Mesodermal cell (in vitro differentiated cells): ENCODE measurements at regions not wholly inside any gene's neighbourhood (a gene's known extent, or its start where the extent isn't known, plus 50 kb on each side); places are given as distances from the start of the nearest gene placed in this dataset.

Source experiments
- H3K27ac ChIP-seq: 2 replicates; pipeline ENCODE4 v1.7.0; 2013; ENCODE audit warnings: mild to moderate bottlenecking, low read depth, low read length, moderate library complexity; ENCODE audit not compliant: severe bottlenecking
- H3K36me3 ChIP-seq: 2 replicates; pipeline ENCODE4 v1.7.1; 2013; ENCODE audit warnings: mild to moderate bottlenecking, low read length, moderate library complexity; ENCODE audit not compliant: control insufficient read depth, insufficient read depth
- H3K4me1 ChIP-seq: one replicate; pipeline ENCODE4 v1.7.1; 2013; ENCODE audit warnings: mild to moderate bottlenecking, low read length; ENCODE audit not compliant: insufficient read depth, control insufficient read depth, poor library complexity, severe bottlenecking
- H3K4me3 ChIP-seq: 2 replicates; pipeline ENCODE4 v1.7.0; 2013; ENCODE audit warnings: low read length, control low read depth, mild to moderate bottlenecking; ENCODE audit not compliant: insufficient read depth, poor library complexity, severe bottlenecking; ENCODE audit errors: extremely low read depth
- H3K9me3 ChIP-seq: 2 replicates; pipeline ENCODE4 v1.7.1; 2013; ENCODE audit warnings: mild to moderate bottlenecking, low read length, moderate library complexity; ENCODE audit not compliant: control insufficient read depth
- WGBS, 2 experiments: methylation state at CpG; one replicate each; pipeline ENCODE4 v1.1.5; 2013; ENCODE audit warnings: missing lambda C conversion rate in 2 of 2; ENCODE audit not compliant: insufficient coverage in 2 of 2; 5-methylcytosine and 5-hydroxymethylcytosine counted together

GRCh38 chr10:78707745-78708144 lies 361.0 kb upstream of the ZMIZ1 start:
- no peaks in the 10 kb centered on the region for H3K4me1 ChIP-seq
- no peak overlapping the region for H3K4me3 ChIP-seq
- H3K27ac ChIP-seq, result no peak overlapping the region
- H3K9me3 ChIP-seq, result no peaks in the 10 kb centered on the region
- H3K36me3 ChIP-seq, result no peaks in the 10 kb centered on the region
- WGBS, 2 experiments, result 85 to 100% methylated on average over 3 to 4 of the region's 4 CpGs

- 80 to 100% methylated on average over 2 of the region's 3 CpGs for WGBS, 2 experiments
- Histone ChIP-seq H3K36me3 (no peaks in the 10 kb centered on the region), H3K27ac (no peak overlapping the region), H3K9me3 (no peaks in the 10 kb centered on the region), H3K4me1 (no peaks in the 10 kb centered on the region), H3K4me3 (no peak overlapping the region)
Measured at GRCh38 chr10:78712147-78712546, 356.6 kb upstream of the ZMIZ1 start.

GRCh38 chr10:78713659-78714058 lies 355.1 kb upstream of the ZMIZ1 start:
- H3K9me3 ChIP-seq, result no peaks in the 10 kb centered on the region
- 90 to 95% methylated on average over 2 to 3 of the region's 3 CpGs for WGBS, 2 experiments
- no peaks in the 10 kb centered on the region for H3K36me3 ChIP-seq
- H3K27ac ChIP-seq, result no peak overlapping the region
- no peaks in the 10 kb centered on the region for H3K4me1 ChIP-seq
- no peak overlapping the region for H3K4me3 ChIP-seq

- H3K4me3 ChIP-seq, result no peak overlapping the region
- H3K9me3 ChIP-seq, result no peaks in the 10 kb centered on the region
- H3K4me1 ChIP-seq, result no peaks in the 10 kb centered on the region
- 57% methylated on average over 1 of the region's 2 CpGs; no CpG with 5 or more reads in 1 of the 2 experiments for WGBS, 2 experiments
- no peaks in the 10 kb centered on the region for H3K36me3 ChIP-seq
- H3K27ac ChIP-seq, result no peak overlapping the region
Measured at GRCh38 chr10:78714225-78714624, 354.5 kb upstream of the ZMIZ1 start.

GRCh38 chr10:78715435-78715834 lies 353.3 kb upstream of the ZMIZ1 start:
- Histone ChIP-seq H3K4me3 (no peak overlapping the region), H3K27ac (no peak overlapping the region), H3K36me3 (no peaks in the 10 kb centered on the region), H3K4me1 (no peaks in the 10 kb centered on the region), H3K9me3 (no peaks in the 10 kb centered on the region)
- 67 to 100% methylated on average over 1 of the region's 2 CpGs for WGBS, 2 experiments

- Histone ChIP-seq H3K27ac (no peak overlapping the region), H3K4me1 (no peaks in the 10 kb centered on the region), H3K9me3 (no peaks in the 10 kb centered on the region), H3K36me3 (no peaks in the 10 kb centered on the region), H3K4me3 (no peak overlapping the region)
- WGBS, 2 experiments, result 89 to 95% methylated on average over 4 to 6 of the region's 6 CpGs
Measured at GRCh38 chr10:78716043-78716660, 352.6 kb upstream of the ZMIZ1 start.

GRCh38 chr10:78717200-78717599 lies 351.6 kb upstream of the ZMIZ1 start:
- no peak overlapping the region for H3K27ac ChIP-seq
- no peak overlapping the region for H3K4me3 ChIP-seq
- no peaks in the 10 kb centered on the region for H3K36me3 ChIP-seq
- H3K9me3 ChIP-seq, result no peaks in the 10 kb centered on the region
- H3K4me1 ChIP-seq, result no peaks in the 10 kb centered on the region
- 90 to 93% methylated on average over 4 of the region's 5 CpGs for WGBS, 2 experiments

- no peak overlapping the region for H3K27ac ChIP-seq
- H3K4me3 ChIP-seq, result no peak overlapping the region
- H3K4me1 ChIP-seq, result no peaks in the 10 kb centered on the region
- no peaks in the 10 kb centered on the region for H3K9me3 ChIP-seq
- 81 to 88% methylated on average over 1 to 2 of the region's 2 CpGs for WGBS, 2 experiments
- H3K36me3 ChIP-seq, result no peaks in the 10 kb centered on the region
Measured at GRCh38 chr10:78718032-78718572, 350.7 kb upstream of the ZMIZ1 start.

- no peak overlapping the region for H3K4me3 ChIP-seq
- peaks cover 5% of the 10 kb centered on the region for H3K9me3 ChIP-seq
- WGBS, 2 experiments, result 93 to 94% methylated on average over 9 of the region's 10 CpGs
- no peaks in the 10 kb centered on the region for H3K4me1 ChIP-seq
- no peaks in the 10 kb centered on the region for H3K36me3 ChIP-seq
- H3K27ac ChIP-seq, result no peak overlapping the region
Measured at GRCh38 chr10:78719276-78719675, 349.5 kb upstream of the ZMIZ1 start.

GRCh38 chr10:78720091-78720490 lies 348.7 kb upstream of the ZMIZ1 start:
- WGBS, 2 experiments, result 78 to 83% methylated on average over 6 of the region's 6 CpGs
- peaks cover 5% of the 10 kb centered on the region for H3K9me3 ChIP-seq
- H3K27ac ChIP-seq, result no peak overlapping the region
- no peaks in the 10 kb centered on the region for H3K36me3 ChIP-seq
- no peaks in the 10 kb centered on the region for H3K4me1 ChIP-seq
- no peak overlapping the region for H3K4me3 ChIP-seq

- H3K9me3 ChIP-seq, result peaks cover 5% of the 10 kb centered on the region
- no peak overlapping the region for H3K27ac ChIP-seq
- H3K4me1 ChIP-seq, result no peaks in the 10 kb centered on the region
- H3K4me3 ChIP-seq, result no peak overlapping the region
- no peaks in the 10 kb centered on the region for H3K36me3 ChIP-seq
- WGBS, 2 experiments, result no CpG with 5 or more reads among the region's 1 CpG
Measured at GRCh38 chr10:78721231-78721630, 347.5 kb upstream of the ZMIZ1 start.
